GM23338 (cell line): ENCODE measurements at regions not wholly inside any gene's neighbourhood (a gene's known extent, or its start where the extent isn't known, plus 50 kb on each side); places are given as distances from the start of the nearest gene placed in this dataset.

Experiments used
- EZH2phosphoT487 ChIP-seq: fragments of 200-600 bp; sonication (generic); IDR thresholded peaks from one replicate; pipeline ENCODE4 v1.8.1; 2018; ENCODE audit warnings: antibody characterized with exemption; ENCODE audit not compliant: unreplicated experiment
- POLR2AphosphoS5 ChIP-seq: IDR thresholded peaks from 2 replicates; pipeline ENCODE4 v1.6.1; 2016; ENCODE audit warnings: antibody characterized with exemption, low read depth
- TF ChIP-seq, protein P1 (sequence below), 2 experiments: fragments of 200-600 bp in 1 of 2; sonication (generic) in 1 of 2; conservative IDR thresholded peaks; 2 replicates each; pipeline versions ENCODE4 v1.5.1 to v1.6.1; 2016 to 2017; ENCODE audit warnings: antibody characterized with exemption in 2 of 2, low read depth in 2 of 2, mild to moderate bottlenecking in 2 of 2, moderate library complexity in 1 of 2
- TF ChIP-seq, protein P2 (sequence below): IDR thresholded peaks from 2 replicates; pipeline ENCODE4 v1.6.1; 2016; ENCODE audit warnings: antibody characterized with exemption
- TF ChIP-seq, protein P3 (sequence below): IDR thresholded peaks from one replicate; pipeline ENCODE4 v1.6.1; 2018; ENCODE audit warnings: antibody characterized with exemption; ENCODE audit not compliant: unreplicated experiment

DNA sequence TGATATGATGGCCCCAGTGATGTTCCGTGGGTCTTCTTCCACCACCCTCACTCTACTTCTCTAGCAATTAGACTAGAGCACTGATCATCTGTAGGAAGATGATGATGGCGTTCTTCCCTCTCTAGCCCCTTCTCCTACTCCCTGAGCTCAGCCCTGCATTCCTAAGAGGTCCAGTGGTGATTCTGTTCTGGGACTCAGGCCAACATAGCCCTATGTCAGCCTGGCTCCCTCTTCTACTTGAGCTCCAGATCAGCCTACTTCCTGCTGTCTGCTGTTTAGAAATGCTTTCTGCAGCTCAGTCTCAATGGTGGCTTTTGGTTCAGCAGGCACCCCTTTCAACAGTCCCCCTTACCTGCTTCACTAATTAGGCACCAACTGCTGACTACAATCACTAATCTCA lies 86.1 kb upstream of the ZBED5 start:
- TF ChIP-seq, protein P1, sequence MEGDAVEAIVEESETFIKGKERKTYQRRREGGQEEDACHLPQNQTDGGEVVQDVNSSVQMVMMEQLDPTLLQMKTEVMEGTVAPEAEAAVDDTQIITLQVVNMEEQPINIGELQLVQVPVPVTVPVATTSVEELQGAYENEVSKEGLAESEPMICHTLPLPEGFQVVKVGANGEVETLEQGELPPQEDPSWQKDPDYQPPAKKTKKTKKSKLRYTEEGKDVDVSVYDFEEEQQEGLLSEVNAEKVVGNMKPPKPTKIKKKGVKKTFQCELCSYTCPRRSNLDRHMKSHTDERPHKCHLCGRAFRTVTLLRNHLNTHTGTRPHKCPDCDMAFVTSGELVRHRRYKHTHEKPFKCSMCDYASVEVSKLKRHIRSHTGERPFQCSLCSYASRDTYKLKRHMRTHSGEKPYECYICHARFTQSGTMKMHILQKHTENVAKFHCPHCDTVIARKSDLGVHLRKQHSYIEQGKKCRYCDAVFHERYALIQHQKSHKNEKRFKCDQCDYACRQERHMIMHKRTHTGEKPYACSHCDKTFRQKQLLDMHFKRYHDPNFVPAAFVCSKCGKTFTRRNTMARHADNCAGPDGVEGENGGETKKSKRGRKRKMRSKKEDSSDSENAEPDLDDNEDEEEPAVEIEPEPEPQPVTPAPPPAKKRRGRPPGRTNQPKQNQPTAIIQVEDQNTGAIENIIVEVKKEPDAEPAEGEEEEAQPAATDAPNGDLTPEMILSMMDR (conservative IDR thresholded peaks at IDR 0.05; ENCODE audit: low read depth in 2 of 2) = no peak
- TF ChIP-seq POLR2AphosphoS5 (no peak), EZH2phosphoT487 (no peak)
- TF ChIP-seq, protein P2, sequence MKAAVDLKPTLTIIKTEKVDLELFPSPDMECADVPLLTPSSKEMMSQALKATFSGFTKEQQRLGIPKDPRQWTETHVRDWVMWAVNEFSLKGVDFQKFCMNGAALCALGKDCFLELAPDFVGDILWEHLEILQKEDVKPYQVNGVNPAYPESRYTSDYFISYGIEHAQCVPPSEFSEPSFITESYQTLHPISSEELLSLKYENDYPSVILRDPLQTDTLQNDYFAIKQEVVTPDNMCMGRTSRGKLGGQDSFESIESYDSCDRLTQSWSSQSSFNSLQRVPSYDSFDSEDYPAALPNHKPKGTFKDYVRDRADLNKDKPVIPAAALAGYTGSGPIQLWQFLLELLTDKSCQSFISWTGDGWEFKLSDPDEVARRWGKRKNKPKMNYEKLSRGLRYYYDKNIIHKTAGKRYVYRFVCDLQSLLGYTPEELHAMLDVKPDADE = no peak
- TF ChIP-seq, protein P3, sequence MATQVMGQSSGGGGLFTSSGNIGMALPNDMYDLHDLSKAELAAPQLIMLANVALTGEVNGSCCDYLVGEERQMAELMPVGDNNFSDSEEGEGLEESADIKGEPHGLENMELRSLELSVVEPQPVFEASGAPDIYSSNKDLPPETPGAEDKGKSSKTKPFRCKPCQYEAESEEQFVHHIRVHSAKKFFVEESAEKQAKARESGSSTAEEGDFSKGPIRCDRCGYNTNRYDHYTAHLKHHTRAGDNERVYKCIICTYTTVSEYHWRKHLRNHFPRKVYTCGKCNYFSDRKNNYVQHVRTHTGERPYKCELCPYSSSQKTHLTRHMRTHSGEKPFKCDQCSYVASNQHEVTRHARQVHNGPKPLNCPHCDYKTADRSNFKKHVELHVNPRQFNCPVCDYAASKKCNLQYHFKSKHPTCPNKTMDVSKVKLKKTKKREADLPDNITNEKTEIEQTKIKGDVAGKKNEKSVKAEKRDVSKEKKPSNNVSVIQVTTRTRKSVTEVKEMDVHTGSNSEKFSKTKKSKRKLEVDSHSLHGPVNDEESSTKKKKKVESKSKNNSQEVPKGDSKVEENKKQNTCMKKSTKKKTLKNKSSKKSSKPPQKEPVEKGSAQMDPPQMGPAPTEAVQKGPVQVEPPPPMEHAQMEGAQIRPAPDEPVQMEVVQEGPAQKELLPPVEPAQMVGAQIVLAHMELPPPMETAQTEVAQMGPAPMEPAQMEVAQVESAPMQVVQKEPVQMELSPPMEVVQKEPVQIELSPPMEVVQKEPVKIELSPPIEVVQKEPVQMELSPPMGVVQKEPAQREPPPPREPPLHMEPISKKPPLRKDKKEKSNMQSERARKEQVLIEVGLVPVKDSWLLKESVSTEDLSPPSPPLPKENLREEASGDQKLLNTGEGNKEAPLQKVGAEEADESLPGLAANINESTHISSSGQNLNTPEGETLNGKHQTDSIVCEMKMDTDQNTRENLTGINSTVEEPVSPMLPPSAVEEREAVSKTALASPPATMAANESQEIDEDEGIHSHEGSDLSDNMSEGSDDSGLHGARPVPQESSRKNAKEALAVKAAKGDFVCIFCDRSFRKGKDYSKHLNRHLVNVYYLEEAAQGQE = no peak
